ENCODE measurements at regions not wholly inside any gene's neighbourhood (a gene's known extent, or its start where the extent isn't known, plus 50 kb on each side); places are given as distances from the start of the nearest gene placed in this dataset.

- Histone ChIP-seq H3K27ac (no peak overlapping the region), H3K4me3 (no peak overlapping the region)
- no peak for DNase-seq (ENCODE audit: low spot score)
- no peak for TF ChIP-seq CTCF (IDR thresholded peaks at IDR 0.05)
These were observed 89.5 kb downstream of the HES1 start for GRCh38 chr3:194225418-194225812.

GRCh38 chr3:194225988-194226663, 90.2 kb downstream of the HES1 start:
- TF ChIP-seq CTCF (IDR thresholded peaks at IDR 0.05): no peak
- no peak for DNase-seq (ENCODE audit: low spot score)

GRCh38 chr3:194231929-194232832, 96.2 kb downstream of the HES1 start:
- no peak overlapping the region for H3K4me3 ChIP-seq
- no peak overlapping the region for H3K27ac ChIP-seq
- DNase-seq (ENCODE audit: low spot score): no peak
- no peak for TF ChIP-seq CTCF (IDR thresholded peaks at IDR 0.05)

More at GRCh38 chr3:194225988-194226663, 90.2 kb downstream of the HES1 start:
- H3K27ac ChIP-seq: no peak overlapping the region
- no peak overlapping the region for H3K4me3 ChIP-seq

- no peak overlapping the region for H3K27ac ChIP-seq
- no peak overlapping the region for H3K4me3 ChIP-seq
- no peak for DNase-seq (ENCODE audit: low spot score)
- no peak for TF ChIP-seq CTCF (IDR thresholded peaks at IDR 0.05)
These were observed 97.2 kb downstream of the HES1 start for GRCh38 chr3:194233150-194233549.

- no peak overlapping the region for H3K27ac ChIP-seq
- no peak for TF ChIP-seq CTCF (IDR thresholded peaks at IDR 0.05)
- no peak overlapping the region for H3K4me3 ChIP-seq
- DNase-seq (ENCODE audit: low spot score): no peak
These were observed 99.2 kb downstream of the HES1 start for GRCh38 chr3:194235160-194235559.

GRCh38 chr3:194237110-194237509, 101.2 kb downstream of the HES1 start:
- Histone ChIP-seq H3K27ac (no peak overlapping the region), H3K4me3 (no peak overlapping the region)
- no peak for TF ChIP-seq CTCF (IDR thresholded peaks at IDR 0.05)
- DNase-seq (ENCODE audit: low spot score): no peak
